IMR-90 (cell line): ENCODE measurements at regions not wholly inside any gene's neighbourhood (a gene's known extent, or its start where the extent isn't known, plus 50 kb on each side); places are given as distances from the start of the nearest gene placed in this dataset.

ENCODE experiments used
- ATAC-seq: fragments of 200-7000 bp; cut with Tn5 transposase; 2 replicates; pipeline ENCODE4 v1.9.1; 2020; ENCODE audit warnings: low read depth, mild to moderate bottlenecking, moderate library complexity
- BruUV-seq: library from RNA; stranded (reverse); fragments of 400-500 nt; replicated peaks from 2 replicates; lab custom pipeline; 2021; lab: Mats Ljungman, UMichigan
- CTCF ChIA-PET: fragments of 300-600 bp; formaldehyde crosslinking; extraction: SDS; loops from one replicate; lab custom pipeline; 2021; ENCODE audit warnings: antibody characterized with exemption; lab: Yijun Ruan, JAX
- POLR2A ChIA-PET: fragments of 300-600 bp; sonication (Branson Sonifier 250); formaldehyde crosslinking; loops from one replicate; lab custom pipeline; 2022; ENCODE audit warnings: antibody characterized with exemption; ENCODE audit not compliant: unreplicated experiment; lab: Charles Lee
- DNase-seq: peaks from one replicate; pipeline ENCODE4 v3.0.0; 2013
- H2AFZ ChIP-seq: replicated peaks from 2 replicates; pipeline ENCODE3; 2013; ENCODE audit warnings: low read length, mild to moderate bottlenecking; ENCODE audit not compliant: poor library complexity
- H2AK5ac ChIP-seq: 2 replicates; pipeline ENCODE4 v1.6.1; 2013; ENCODE audit warnings: low read depth, low read length, inconsistent platforms
- H2AK9ac ChIP-seq: replicated peaks from 2 replicates; pipeline ENCODE3; 2013; ENCODE audit warnings: mild to moderate bottlenecking, low read depth, low read length, moderate library complexity; ENCODE audit not compliant: poor library complexity
- H2BK120ac ChIP-seq: 2 replicates; pipeline ENCODE4 v1.6.1; 2013; ENCODE audit warnings: low read depth, low read length, inconsistent platforms
- H2BK15ac ChIP-seq: 3 replicates; pipeline ENCODE4 v1.6.1; 2013; ENCODE audit warnings: low read depth, low read length, inconsistent platforms
- H2BK20ac ChIP-seq: 2 replicates; pipeline ENCODE4 v1.6.1; 2013; ENCODE audit warnings: low read depth, mild to moderate bottlenecking, inconsistent platforms, low read length, moderate library complexity
- H2BK5ac ChIP-seq: 2 replicates; pipeline ENCODE4 v1.6.1; 2013; ENCODE audit warnings: mild to moderate bottlenecking, low read depth, low read length, inconsistent platforms; ENCODE audit not compliant: poor library complexity, severe bottlenecking
- H3K14ac ChIP-seq: replicated peaks from 2 replicates; pipeline ENCODE4 v1.6.1; 2013; ENCODE audit warnings: low read depth, low read length, inconsistent platforms
- H3K18ac ChIP-seq: 2 replicates; pipeline ENCODE4 v1.6.1; 2013; ENCODE audit warnings: low read depth, low read length, control low read depth
- H3K23ac ChIP-seq: 2 replicates; pipeline ENCODE4 v1.6.1; 2013; ENCODE audit warnings: low read depth, low read length, inconsistent platforms
- H3K27ac ChIP-seq: 2 replicates; pipeline ENCODE4 v1.5.1; 2013; ENCODE audit warnings: mild to moderate bottlenecking, control low read depth, low read length; ENCODE audit not compliant: insufficient read depth
- H3K27me3 ChIP-seq: 2 replicates; pipeline ENCODE4 v1.6.1; 2013; ENCODE audit warnings: low read length; ENCODE audit not compliant: control insufficient read depth, insufficient read depth
- H3K36me3 ChIP-seq: 2 replicates; pipeline ENCODE4 v1.6.1; 2013; ENCODE audit warnings: low read length, mixed read lengths; ENCODE audit not compliant: control insufficient read depth, insufficient read depth
- H3K4ac ChIP-seq: 2 replicates; pipeline ENCODE4 v1.6.1; 2013; ENCODE audit warnings: low read depth, low read length, inconsistent platforms
- H3K4me1 ChIP-seq: 2 replicates; pipeline ENCODE4 v1.6.1; 2013; ENCODE audit warnings: low read length, mixed read lengths; ENCODE audit not compliant: control insufficient read depth, insufficient read depth
- H3K4me2 ChIP-seq: 2 replicates; pipeline ENCODE4 v1.6.1; 2013; ENCODE audit warnings: low read depth, mild to moderate bottlenecking, control low read depth, low read length, moderate library complexity
- H3K4me3 ChIP-seq: 2 replicates; pipeline ENCODE4 v1.5.1; 2013; ENCODE audit warnings: low read depth, mild to moderate bottlenecking, control low read depth, low read length, moderate library complexity; ENCODE audit not compliant: insufficient read depth
- H3K56ac ChIP-seq: 2 replicates; pipeline ENCODE4 v1.6.1; 2013; ENCODE audit warnings: low read length, inconsistent platforms; ENCODE audit not compliant: insufficient read depth; ENCODE audit errors: extremely low read depth
- H3K79me1 ChIP-seq, 2 experiments: 2 replicates each; pipeline ENCODE4 v1.6.1; 2013; ENCODE audit warnings: low read length in 2 of 2, inconsistent platforms in 1 of 2, low read depth in 1 of 2
- H3K9ac ChIP-seq: 2 replicates; pipeline ENCODE4 v1.6.1; 2013; ENCODE audit warnings: low read depth, low read length, control low read depth
- H3K9me1 ChIP-seq: 2 replicates; pipeline ENCODE4 v1.6.1; 2013; ENCODE audit warnings: low read length, inconsistent platforms; ENCODE audit not compliant: insufficient read depth
- H3K9me3 ChIP-seq: 2 replicates; pipeline ENCODE4 v1.6.1; 2013; ENCODE audit warnings: low read length; ENCODE audit not compliant: control insufficient read depth, insufficient read depth
- H4K20me1 ChIP-seq: 2 replicates; pipeline ENCODE4 v1.6.1; 2013; ENCODE audit warnings: low read length, inconsistent platforms; ENCODE audit not compliant: insufficient read depth
- H4K5ac ChIP-seq: 2 replicates; pipeline ENCODE4 v1.6.1; 2013; ENCODE audit warnings: mild to moderate bottlenecking, low read depth, low read length, control low read depth
- H4K8ac ChIP-seq, 2 experiments: 2 replicates each; pipeline ENCODE4 v1.6.1; 2013; ENCODE audit warnings: low read depth in 2 of 2, low read length in 2 of 2, control low read depth in 1 of 2, inconsistent platforms in 1 of 2
- H4K91ac ChIP-seq: 2 replicates; pipeline ENCODE4 v1.6.1; 2013; ENCODE audit warnings: low read depth, low read length, inconsistent platforms; ENCODE audit not compliant: insufficient read depth
- BHLHE40 ChIP-seq: fragments of 150-350 bp; IDR thresholded peaks from 2 replicates; pipeline ENCODE4 v1.6.1; 2016; ENCODE audit warnings: mild to moderate bottlenecking, low read depth, low read length
- CEBPB ChIP-seq: IDR thresholded peaks from 2 replicates; pipeline ENCODE4 v1.6.1; 2012; ENCODE audit warnings: low read depth, low read length, improper control_type of control experiment
- CHD1 ChIP-seq: IDR thresholded peaks from 2 replicates; pipeline ENCODE4 v1.6.1; 2012; ENCODE audit warnings: low read depth, low read length, improper control_type of control experiment
- CTCF ChIP-seq: conservative IDR thresholded peaks from 2 replicates; pipeline ENCODE4 v1.5.1; 2012; ENCODE audit warnings: mild to moderate bottlenecking, low read depth, low read length, improper control_type of control experiment
- FOS ChIP-seq: fragments of 150-350 bp; IDR thresholded peaks from 2 replicates; pipeline ENCODE4 v1.6.1; 2016; ENCODE audit warnings: low read depth, low read length
- MAFK ChIP-seq: IDR thresholded peaks from 2 replicates; pipeline ENCODE4 v1.6.1; 2012; ENCODE audit warnings: low read depth, low read length, improper control_type of control experiment
- MAZ ChIP-seq: IDR thresholded peaks from 2 replicates; pipeline ENCODE4 v1.6.1; 2012; ENCODE audit warnings: low read depth, mild to moderate bottlenecking, low read length, improper control_type of control experiment, moderate library complexity, borderline replicate concordance
- MXI1 ChIP-seq: IDR thresholded peaks from 2 replicates; pipeline ENCODE4 v1.6.1; 2012; ENCODE audit warnings: low read depth, mild to moderate bottlenecking, low read length, moderate library complexity, borderline replicate concordance
- NFE2L2 ChIP-seq: fragments of 150-350 bp; IDR thresholded peaks from 2 replicates; pipeline ENCODE4 v1.6.1; 2016; ENCODE audit warnings: low read depth, mild to moderate bottlenecking, low read length
- POLR2A ChIP-seq: IDR thresholded peaks from 2 replicates; pipeline ENCODE4 v1.6.1; 2012; ENCODE audit warnings: mild to moderate bottlenecking, low read depth, low read length
- RAD21 ChIP-seq: IDR thresholded peaks from 2 replicates; pipeline ENCODE4 v1.6.1; 2012; ENCODE audit warnings: low read length, improper control_type of control experiment
- RCOR1 ChIP-seq: IDR thresholded peaks from 2 replicates; pipeline ENCODE4 v1.6.1; 2012; ENCODE audit warnings: mild to moderate bottlenecking, low read length, improper control_type of control experiment; ENCODE audit not compliant: insufficient replicate concordance
- SMC3 ChIP-seq: fragments of 150-350 bp; IDR thresholded peaks from 2 replicates; pipeline ENCODE4 v1.6.1; 2016; ENCODE audit warnings: low read depth, mild to moderate bottlenecking, antibody characterized with exemption, low read length, moderate library complexity
- USF2 ChIP-seq: fragments of 150-350 bp; IDR thresholded peaks from 2 replicates; pipeline ENCODE4 v1.6.1; 2017; ENCODE audit warnings: mild to moderate bottlenecking, antibody characterized with exemption, low read length, low read depth
- WGBS, 2 experiments: methylation state at CpG; one replicate each; pipeline versions ENCODE4 v1.1.5 to v1.1.7; 2013; ENCODE audit warnings: missing lambda C conversion rate in 2 of 2; ENCODE audit not compliant: insufficient read length in 1 of 2; ENCODE audit errors: extremely low coverage in 2 of 2; 5-methylcytosine and 5-hydroxymethylcytosine counted together
- dilution Hi-C: fragments of 300-500 bp; cut with HindIII; formaldehyde crosslinking; loops from one replicate; pipeline ENCODE4 v1.14.3; 2018; ENCODE audit warnings: low sequenced_read_pairs; ENCODE audit not compliant: unreplicated experiment
- in situ Hi-C: fragments of 300-500 bp; cut with MboI; formaldehyde crosslinking; loops from 3 replicates; pipeline ENCODE4 v1.14.3; 2019; ENCODE audit warnings: low sequenced_read_pairs, inconsistent platforms, mixed read lengths
- intact Hi-C: fragments of 100-400 bp; cut with micrococcal nuclease; formaldehyde crosslinking; loops from 2 replicates; pipeline ENCODE4 v1.10.0; 2022

GRCh38 chr12:90090929-90091651 is 382.5 kb upstream of the ATP2B1 start (continued):
- TF ChIP-seq SMC3 = 0 out of 2 replicates have a peak, but pooled peaks have one; percentile 4
- TF ChIP-seq BHLHE40 = peak; percentile 71

GRCh38 chr12:90086281-90086680 is 377.6 kb upstream of the ATP2B1 start:
- Histone ChIP-seq H3K4me3 (no peak overlapping the region), H3K79me1 (no peaks in the 10 kb centered on the region), H3K4ac (no peak overlapping the region), H3K9me1 (no peaks in the 10 kb centered on the region), H4K91ac (no peak overlapping the region), H3K18ac (no peak overlapping the region), H2AK5ac (no peak overlapping the region), H3K9me3 (no peaks in the 10 kb centered on the region), H4K20me1 (no peaks in the 10 kb centered on the region), H3K14ac (no peak overlapping the region), H3K27me3 (no peaks in the 10 kb centered on the region), H2AK9ac (no peak overlapping the region), H3K56ac (no peak overlapping the region), H3K23ac (no peak overlapping the region), H3K4me1 (peaks cover 8% of the 10 kb centered on the region; the same call in 1 of the 2 replicates), H3K4me2 (peak overlapping the region; percentile 73; the same call in 1 of the 2 replicates), H2BK120ac (no peak overlapping the region), H2AFZ (no peak overlapping the region), H3K36me3 (no peaks in the 10 kb centered on the region), H2BK15ac (no peak overlapping the region), H3K27ac (no peak overlapping the region), H2BK20ac (no peak overlapping the region), H3K9ac (no peak overlapping the region), H4K5ac (no peak overlapping the region), H2BK5ac (peak overlapping the region; percentile 2), H4K8ac (no peak overlapping the region)
- DNase-seq = peak; percentile 70
- WGBS, 2 experiments = no CpG with 5 or more reads among the region's 1 CpG
- ATAC-seq = peak; percentile 59
- in situ Hi-C loops (no loop called here), intact Hi-C loops (no loop called here), dilution Hi-C loops (no loop called here)
- CTCF ChIA-PET = interaction anchor here (0.7 kb wide), 1 partner anchor 521 kb away, joined by 3 read pairs; no protein-coding TSS in a partner anchor
- POLR2A ChIA-PET = no interaction called here
- BruUV-seq = no TSS peak
- TF ChIP-seq FOS = no peak
- no peak for TF ChIP-seq MXI1
- TF ChIP-seq BHLHE40 = no peak
- TF ChIP-seq MAZ = no peak
- no peak for TF ChIP-seq POLR2A
- no peak for TF ChIP-seq RCOR1
- TF ChIP-seq CHD1 = no peak
- TF ChIP-seq USF2 = no peak
- no peak for TF ChIP-seq CEBPB
- TF ChIP-seq NFE2L2 = no peak
- no peak for TF ChIP-seq SMC3
- TF ChIP-seq MAFK = no peak
- TF ChIP-seq CTCF = no peak
- TF ChIP-seq RAD21 = no peak
